Head of caudate nucleus (tissue), 42 donors: ENCODE measurements at regions not wholly inside any gene's neighbourhood (a gene's known extent, or its start where the extent isn't known, plus 50 kb on each side); places are given as distances from the start of the nearest gene placed in this dataset.
"Not testable (repeated sequence)": the region's sequence is repeated elsewhere in the genome, so short reads cannot be mapped to it uniquely, and the experiment has no call there.

Experiments
- DNase-seq, 42 donors: peaks; one replicate each; pipeline versions ENCODE4 v3.0.0 to v3.0.0-alpha.2; 2020 to 2021; ENCODE audit warnings: mixed read lengths in 7 of 42
- intact Hi-C: fragments of 100-400 bp; cut with DNase I; formaldehyde crosslinking; loops from one replicate; pipeline ENCODE4 v1.15.0; 2022

DNA sequence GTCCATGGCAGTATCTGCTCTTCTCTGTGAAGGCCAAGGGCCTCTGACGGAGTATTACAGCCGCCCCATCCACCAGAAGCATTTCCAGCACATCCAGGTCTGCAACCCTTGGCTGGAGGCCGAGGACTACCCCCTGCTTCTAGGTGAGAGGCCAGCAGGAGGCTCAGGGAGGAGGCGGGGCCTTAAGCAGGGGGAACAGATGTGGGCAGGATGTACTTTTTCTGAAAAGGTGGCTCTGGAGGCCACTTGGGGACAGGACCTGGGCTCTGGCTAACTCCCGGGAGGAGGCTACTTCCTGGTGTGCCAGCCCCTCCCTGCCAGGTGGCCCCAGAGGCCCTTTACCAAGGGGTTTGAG, 113.9 kb upstream of the ALDH3B2 start:
- DNase-seq, intact Hi-C loops: not testable (repeated sequence)

GRCh38 chr11:67787681-67788340, 113.4 kb upstream of the ALDH3B2 start:
- intact Hi-C loops, DNase-seq: not testable (repeated sequence)

DNA sequence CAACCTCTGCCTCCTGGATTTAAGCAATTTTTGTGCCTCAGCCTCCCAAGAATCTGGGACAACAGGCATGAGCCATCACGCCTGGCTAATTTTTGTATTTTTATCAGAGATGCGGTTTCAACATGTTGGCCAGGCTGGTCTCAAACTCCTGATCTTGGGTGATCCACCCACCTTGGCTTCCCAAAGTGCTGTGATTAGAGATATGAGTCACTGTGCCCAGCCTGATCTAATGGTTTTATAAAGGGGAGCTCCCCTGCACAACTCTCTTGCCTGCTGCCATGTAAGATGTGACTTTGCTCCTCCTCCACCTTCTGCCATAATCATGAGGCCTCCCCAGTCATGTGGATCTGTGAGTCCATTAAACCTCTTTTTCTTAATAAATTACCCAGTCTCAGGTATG, 107.5 kb upstream of the ALDH3B2 start:
- DNase-seq, intact Hi-C loops: not testable (repeated sequence)

DNA sequence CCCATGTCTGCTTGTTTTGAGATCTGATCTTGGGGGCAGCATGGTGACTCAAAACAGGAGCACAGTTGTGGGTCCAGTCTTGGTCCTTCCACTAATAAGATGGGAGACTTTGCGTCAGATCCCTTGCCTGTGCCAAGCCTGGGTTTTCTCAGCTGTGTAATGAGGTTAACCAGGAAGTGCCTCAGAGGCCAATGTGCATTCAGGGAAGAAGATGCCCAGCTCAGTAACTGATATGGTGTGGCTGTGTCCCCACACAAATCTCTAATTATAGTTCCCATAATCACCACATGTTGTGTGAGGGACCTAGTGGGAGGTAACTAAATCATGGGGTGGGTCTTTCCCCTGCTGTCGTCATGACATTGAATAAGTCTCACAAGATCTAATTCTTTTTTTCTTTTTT, 107.1 kb upstream of the ALDH3B2 start:
- intact Hi-C loops: not testable (repeated sequence)

GRCh38 chr11:67780056-67780455, 105.6 kb upstream of the ALDH3B2 start:
- intact Hi-C loops: no loop called here
- no peak for DNase-seq

More for the DNA sequence above, 107.1 kb upstream of the ALDH3B2 start:
- not testable (repeated sequence) for DNase-seq

- DNase-seq, intact Hi-C loops: not testable (repeated sequence)
Measured at GRCh38 chr11:67779189-67779875, 104.9 kb upstream of the ALDH3B2 start.

- intact Hi-C loops: no loop called here
- no peak for DNase-seq
Measured at GRCh38 chr11:67776852-67777520, 102.6 kb upstream of the ALDH3B2 start.

- intact Hi-C loops, DNase-seq: not testable (repeated sequence)
Measured at GRCh38 chr11:67774175-67774574, 99.8 kb upstream of the ALDH3B2 start.

DNA sequence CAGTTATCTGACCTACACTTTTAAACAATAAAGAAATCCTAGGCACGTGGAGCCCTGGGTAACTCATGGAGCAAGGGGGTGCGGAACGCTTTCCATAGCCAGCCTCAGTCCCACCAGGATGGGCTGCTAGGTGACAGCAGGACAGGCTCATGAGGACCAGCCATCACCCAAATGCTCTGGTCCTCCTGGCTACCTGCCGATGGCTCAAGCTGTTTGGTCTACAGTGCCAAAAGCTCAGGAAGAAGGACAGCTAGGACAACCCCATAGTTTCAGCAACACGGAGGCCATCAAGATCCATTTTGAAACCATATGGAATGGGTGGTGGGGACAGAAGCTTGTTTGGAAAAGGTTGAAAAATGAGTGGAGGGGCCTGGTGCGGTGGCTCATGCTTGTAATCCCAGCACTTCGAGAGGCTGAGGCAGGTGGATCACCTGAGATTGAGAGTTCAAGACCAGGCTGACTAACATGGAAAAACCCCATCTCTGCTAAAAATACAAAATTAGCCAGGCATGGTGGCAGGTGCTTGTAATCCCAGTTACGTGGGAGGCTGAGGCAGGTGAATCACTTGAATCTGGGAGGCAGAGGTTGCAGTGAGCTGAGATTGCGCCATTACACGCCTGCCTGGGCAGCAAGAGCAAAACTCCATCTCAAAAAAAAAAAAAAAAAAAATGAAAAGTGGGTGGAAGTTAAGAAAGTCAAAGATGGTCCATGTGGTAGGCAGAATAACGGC, 93.7 kb upstream of the ALDH3B2 start:
- intact Hi-C loops: not testable (repeated sequence)
- peak in 41 of 42 donors; percentile 16 to 81 (median 55) for DNase-seq

GRCh38 chr11:67761211-67761610, 86.8 kb upstream of the ALDH3B2 start:
- DNase-seq, intact Hi-C loops: not testable (repeated sequence)

DNA sequence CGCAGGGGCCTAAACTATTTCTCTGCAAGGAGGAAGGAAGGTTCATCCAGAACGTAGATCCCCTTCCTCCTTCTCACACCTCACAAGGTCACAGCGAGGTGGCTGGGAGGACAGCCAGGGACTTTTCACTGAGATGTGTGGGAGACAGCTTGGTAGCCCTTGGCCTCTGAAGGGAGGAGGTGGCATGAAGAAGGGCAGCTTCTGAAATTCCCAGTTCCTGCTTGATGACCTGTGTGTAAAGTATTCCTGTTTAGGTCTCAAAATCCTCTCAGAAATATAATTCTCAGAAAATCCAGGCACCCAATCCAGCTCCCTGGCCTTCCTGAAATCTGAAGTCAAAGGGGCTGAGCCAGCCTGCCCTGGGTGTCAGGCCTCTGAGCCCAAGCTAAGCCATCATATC, 84.9 kb upstream of the ALDH3B2 start:
- DNase-seq, intact Hi-C loops: not testable (repeated sequence)

DNA sequence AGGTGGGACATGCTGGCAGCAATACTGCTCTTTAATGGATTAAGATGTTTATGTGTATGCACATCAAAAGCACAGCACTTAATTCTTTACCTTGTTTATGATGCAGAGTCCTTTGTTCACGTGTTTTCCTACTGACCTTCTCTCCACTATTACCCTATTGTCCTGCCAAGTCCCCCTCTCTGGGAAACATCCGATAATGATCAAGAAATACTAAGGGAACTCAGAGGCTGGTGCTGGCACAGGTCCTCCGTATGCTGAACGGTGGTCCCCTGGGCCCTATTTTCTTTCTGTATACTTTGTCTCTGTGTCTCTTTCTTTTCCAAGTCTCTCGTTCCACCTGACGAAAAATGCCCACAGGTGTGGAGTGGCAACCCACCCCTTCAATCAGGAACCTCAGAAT, 84.0 kb upstream of the ALDH3B2 start:
- intact Hi-C loops, DNase-seq: not testable (repeated sequence)

- intact Hi-C loops: not testable (repeated sequence)
Measured at GRCh38 chr11:67758009-67758408, 83.6 kb upstream of the ALDH3B2 start.

DNA sequence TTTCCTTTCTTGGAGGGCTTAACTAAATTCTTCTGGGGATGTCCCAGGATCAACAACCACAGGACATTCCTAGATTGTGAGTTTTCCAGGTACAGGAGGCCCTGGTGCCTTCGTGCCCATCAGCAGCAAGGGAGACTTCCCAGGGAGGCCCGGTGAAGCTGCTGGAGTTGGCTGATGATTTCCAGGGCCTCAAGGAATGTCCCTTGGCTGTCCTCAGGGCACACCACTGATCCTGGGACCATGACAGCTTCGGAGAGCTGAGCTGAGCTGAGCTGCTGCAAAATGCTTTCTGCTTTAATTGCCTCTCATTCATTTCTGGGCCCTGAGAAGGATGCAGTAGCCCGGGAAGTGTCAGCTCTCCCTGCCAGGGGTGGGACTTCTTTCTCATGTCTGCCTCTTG, 79.4 kb upstream of the ALDH3B2 start:
- intact Hi-C loops, DNase-seq: not testable (repeated sequence)

More at GRCh38 chr11:67758009-67758408, 83.6 kb upstream of the ALDH3B2 start:
- not testable (repeated sequence) for DNase-seq

DNA sequence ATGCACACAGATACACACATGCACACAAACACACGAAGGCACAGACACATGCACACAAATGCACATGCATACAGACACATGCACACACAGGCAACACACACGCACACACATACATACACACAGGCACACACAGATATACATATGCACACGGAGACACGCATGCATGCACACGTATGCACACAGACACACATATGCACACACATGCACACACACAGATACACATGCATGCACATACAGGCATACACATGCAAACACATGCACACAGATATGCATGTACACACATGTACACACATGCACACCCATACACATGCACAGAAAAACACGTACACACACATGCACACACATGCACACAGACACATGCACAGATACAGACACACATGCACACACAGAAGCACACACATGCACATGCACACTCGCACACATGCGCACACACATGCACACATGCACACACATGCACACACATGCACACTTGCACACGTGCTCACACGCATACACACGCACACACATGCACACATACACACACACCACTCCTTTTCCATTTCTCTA, 70.8 kb upstream of the ALDH3B2 start:
- intact Hi-C loops: no loop called here
- DNase-seq: no peak

DNA sequence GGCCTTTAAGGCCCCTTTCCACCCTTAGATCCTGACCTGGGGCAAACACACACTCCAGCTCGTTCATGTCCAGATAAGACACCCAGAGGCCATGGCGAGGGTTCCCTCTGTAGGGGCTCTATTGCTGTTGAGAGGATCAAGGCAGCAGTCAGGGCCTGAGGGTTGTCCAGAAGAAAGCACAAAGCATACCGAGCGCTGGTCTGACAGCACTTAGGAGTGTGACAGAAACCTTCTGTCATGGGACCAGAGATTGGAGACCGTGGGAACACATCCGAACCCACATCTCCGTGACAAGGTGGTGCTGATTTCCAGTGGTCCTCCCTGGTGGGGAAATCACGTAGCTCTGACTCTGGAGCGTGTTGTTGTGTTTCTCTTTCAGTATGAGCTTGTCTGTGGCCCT, 69.8 kb upstream of the ALDH3B2 start:
- intact Hi-C loops: not testable (repeated sequence)

DNA sequence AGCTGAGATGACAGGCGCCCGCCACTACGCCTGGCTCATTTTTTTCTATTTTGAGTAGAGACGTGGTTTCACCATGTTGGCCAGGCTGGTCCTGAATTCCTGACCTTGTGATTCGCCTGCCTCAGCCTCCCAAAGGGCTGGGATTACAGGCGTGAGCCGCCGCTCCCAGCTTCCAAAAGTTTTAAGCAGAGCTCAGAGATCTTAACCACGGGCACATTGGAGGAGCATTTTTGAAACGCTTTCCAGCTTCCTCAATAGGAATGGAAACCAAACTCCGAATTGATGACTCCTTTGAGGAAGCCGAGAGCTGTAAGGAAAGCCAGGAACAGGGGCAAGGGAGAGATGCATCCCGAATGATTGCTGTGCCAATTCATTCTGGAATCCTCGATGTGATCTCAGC, 63.8 kb upstream of the ALDH3B2 start:
- intact Hi-C loops, DNase-seq: not testable (repeated sequence)

More for the DNA sequence above, 69.8 kb upstream of the ALDH3B2 start:
- DNase-seq: not testable (repeated sequence)

GRCh38 chr11:67737562-67738080, 63.2 kb upstream of the ALDH3B2 start:
- intact Hi-C loops: not testable (repeated sequence)
- peak in 30 of 42 donors; percentile 3 to 68 (median 30) for DNase-seq
